Keratinocyte (primary cell): ENCODE measurements at regions not wholly inside any gene's neighbourhood (a gene's known extent, or its start where the extent isn't known, plus 50 kb on each side); places are given as distances from the start of the nearest gene placed in this dataset.

ENCODE experiments used
- DNase-seq: peaks from one replicate; pipeline ENCODE4 v3.0.0-alpha.2; 2011; ENCODE audit warnings: low read depth, missing footprints, low spot score
- FAIRE-seq: peaks from 2 replicates; lab custom pipeline; 2011; peaks lifted over from hg19 to GRCh38; lab: Jason Lieb, UNC
- H2AFZ ChIP-seq: 2 replicates; pipeline ENCODE4 v1.6.0; 2012; ENCODE audit warnings: low read length, control low read depth, inconsistent platforms; ENCODE audit not compliant: control insufficient read depth
- H3K27ac ChIP-seq: 2 replicates; pipeline ENCODE4 v1.5.1; 2011; ENCODE audit warnings: low read length; ENCODE audit not compliant: control insufficient read depth, insufficient read depth
- H3K27me3 ChIP-seq: 3 replicates; pipeline ENCODE4 v1.6.0; 2011; ENCODE audit warnings: low read length; ENCODE audit not compliant: control insufficient read depth, insufficient read depth; ENCODE audit errors: extremely low read depth
- H3K36me3 ChIP-seq, 2 experiments: 2 replicates in 1 of 2; 3 replicates in 1 of 2; pipeline ENCODE4 v1.5.1; 2011; ENCODE audit warnings: low read length in 2 of 2, mild to moderate bottlenecking in 1 of 2; ENCODE audit not compliant: control insufficient read depth in 2 of 2, insufficient read depth in 2 of 2; ENCODE audit errors: extremely low read depth in 1 of 2
- H3K4me1 ChIP-seq: 3 replicates; pipeline ENCODE4 v1.5.1; 2011; ENCODE audit warnings: low read length; ENCODE audit not compliant: control insufficient read depth, insufficient read depth; ENCODE audit errors: extremely low read depth
- H3K4me2 ChIP-seq: 3 replicates; pipeline ENCODE4 v1.6.0; 2011; ENCODE audit warnings: low read depth, low read length; ENCODE audit not compliant: control insufficient read depth, insufficient read depth; ENCODE audit errors: extremely low read depth
- H3K4me3 ChIP-seq, 3 experiments: fragments of 200-600 bp in 1 of 3; sonication (generic) in 1 of 3; 2 replicates in 2 of 3; 3 replicates in 1 of 3; pipeline ENCODE4 v1.5.1; 2011 to 2016; ENCODE audit warnings: low read length in 3 of 3, mild to moderate bottlenecking in 3 of 3, control low read depth in 2 of 3, inconsistent platforms in 1 of 3, low read depth in 1 of 3, mixed read lengths in 1 of 3, mixed run types in 1 of 3, moderate library complexity in 1 of 3; ENCODE audit not compliant: control insufficient read depth in 2 of 3, insufficient read depth in 2 of 3; ENCODE audit errors: extremely low read depth in 1 of 3
- H3K79me2 ChIP-seq: 2 replicates; pipeline ENCODE4 v1.6.0; 2012; ENCODE audit warnings: low read length; ENCODE audit not compliant: control insufficient read depth, insufficient read depth
- H3K9ac ChIP-seq: 3 replicates; pipeline ENCODE4 v1.6.0; 2011; ENCODE audit warnings: low read length; ENCODE audit not compliant: control insufficient read depth, insufficient read depth; ENCODE audit errors: extremely low read depth
- H3K9me1 ChIP-seq: 3 replicates; pipeline ENCODE4 v1.6.0; 2011; ENCODE audit warnings: low read length; ENCODE audit not compliant: control insufficient read depth, insufficient read depth; ENCODE audit errors: extremely low read depth
- H3K9me3 ChIP-seq: 2 replicates; pipeline ENCODE4 v1.5.1; 2012; ENCODE audit warnings: low read depth, low read length; ENCODE audit not compliant: control insufficient read depth
- H4K20me1 ChIP-seq: 3 replicates; pipeline ENCODE4 v1.6.0; 2011; ENCODE audit warnings: low read length; ENCODE audit not compliant: control insufficient read depth, insufficient read depth; ENCODE audit errors: extremely low read depth
- CTCF ChIP-seq, 3 experiments: IDR thresholded peaks in 1 of 3; conservative IDR thresholded peaks in 1 of 3; optimal IDR thresholded peaks in 1 of 3; 2 replicates in 2 of 3; 3 replicates in 1 of 3; pipeline versions ENCODE3 to v1.5.1; 2011; ENCODE audit warnings: low read length in 3 of 3, mild to moderate bottlenecking in 3 of 3, moderate library complexity in 2 of 3, control low read depth in 1 of 3, inconsistent platforms in 1 of 3; ENCODE audit not compliant: insufficient read depth in 2 of 3; ENCODE audit errors: extremely low read depth in 1 of 3
- EZH2 ChIP-seq: IDR thresholded peaks from one replicate; pipeline ENCODE4 v1.6.1; 2012; ENCODE audit warnings: inconsistent platforms, mild to moderate bottlenecking, low read length, moderate library complexity
- dilution Hi-C: fragments of 300-500 bp; cut with MboI; formaldehyde crosslinking; loops from one replicate; pipeline ENCODE4 v1.7.0; 2020; ENCODE audit warnings: low sequenced_read_pairs; ENCODE audit not compliant: extremely low pct_ligation_motif_present

GRCh38 chr6:133629970-133630369 lies 258.9 kb upstream of the TCF21 start:
- no peak for DNase-seq
- Histone ChIP-seq H3K4me1 (no peaks in the 10 kb centered on the region), H3K79me2 (no peaks in the 10 kb centered on the region), H3K9me3 (no peaks in the 10 kb centered on the region), H4K20me1 (no peaks in the 10 kb centered on the region), H3K27me3 (no peaks in the 10 kb centered on the region), H2AFZ (no peak overlapping the region), H3K4me3 (no peak overlapping the region), H3K4me2 (no peak overlapping the region), H3K9ac (no peak overlapping the region), H3K27ac (no peak overlapping the region), H3K36me3 (no peaks in the 10 kb centered on the region), H3K9me1 (no peaks in the 10 kb centered on the region)
- TF ChIP-seq EZH2 (no peak), CTCF (optimal IDR thresholded peaks at IDR 0.05 in 1 of 3, IDR thresholded peaks at IDR 0.05 in 1 of 3, conservative IDR thresholded peaks at IDR 0.05 in 1 of 3; ENCODE audit: extremely low read depth in 1 of 3, insufficient read depth in 2 of 3, low read length in 3 of 3) (no peak)
- dilution Hi-C loops, result no loop called here
- FAIRE-seq, result no peak

DNA sequence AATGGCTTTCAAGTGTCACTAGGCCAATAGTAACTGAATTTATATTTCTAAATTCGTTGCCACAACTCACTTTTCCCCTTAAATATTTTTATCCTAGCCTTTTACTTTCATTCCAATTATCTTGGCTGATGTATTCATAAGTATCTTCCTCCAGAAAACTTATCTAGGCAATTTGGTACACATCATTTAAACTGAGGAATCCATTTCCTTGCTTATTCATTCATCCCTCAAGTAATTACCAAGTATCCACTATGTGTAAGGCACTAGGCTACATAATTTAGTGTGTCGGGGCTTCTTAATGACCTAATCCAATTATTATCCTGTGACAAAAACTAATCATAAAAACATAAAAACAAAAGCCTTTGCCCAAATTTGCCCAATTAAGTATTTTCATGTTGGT lies 258.3 kb upstream of the TCF21 start:
- H4K20me1 ChIP-seq, result no peaks in the 10 kb centered on the region
- no peaks in the 10 kb centered on the region for H3K36me3 ChIP-seq
- no peaks in the 10 kb centered on the region for H3K79me2 ChIP-seq
- H3K27me3 ChIP-seq, result no peaks in the 10 kb centered on the region
- H3K9me3 ChIP-seq, result no peaks in the 10 kb centered on the region
- H3K4me1 ChIP-seq, result no peaks in the 10 kb centered on the region
- no peak overlapping the region for H2AFZ ChIP-seq
- no peak for FAIRE-seq
- H3K27ac ChIP-seq, result no peak overlapping the region
- no peak overlapping the region for H3K4me3 ChIP-seq
- no peak for DNase-seq
- no peaks in the 10 kb centered on the region for H3K9me1 ChIP-seq
- dilution Hi-C loops, result no loop called here
- no peak overlapping the region for H3K9ac ChIP-seq
- H3K4me2 ChIP-seq, result no peak overlapping the region
- no peak for TF ChIP-seq CTCF (optimal IDR thresholded peaks at IDR 0.05 in 1 of 3, IDR thresholded peaks at IDR 0.05 in 1 of 3, conservative IDR thresholded peaks at IDR 0.05 in 1 of 3; ENCODE audit: extremely low read depth in 1 of 3, insufficient read depth in 2 of 3, low read length in 3 of 3)
- TF ChIP-seq EZH2, result no peak
